NCI-H2196 treated with DMSO at 0.1 percent for 48 hours (cell line): ENCODE measurements at regions not wholly inside any gene's neighbourhood (a gene's known extent, or its start where the extent isn't known, plus 50 kb on each side); places are given as distances from the start of the nearest gene placed in this dataset.

Experiments
- DNase-seq: peaks from one replicate; lab custom pipeline; 2025; ENCODE audit not compliant: unreplicated experiment; lab: John Stamatoyannopoulos, UW

GRCh38 chr13:31853643-31854326, 114.5 kb downstream of the RXFP2 start:
- no peak for DNase-seq

GRCh38 chr13:31859571-31859970, 120.2 kb downstream of the RXFP2 start:
- no peak for DNase-seq

DNA sequence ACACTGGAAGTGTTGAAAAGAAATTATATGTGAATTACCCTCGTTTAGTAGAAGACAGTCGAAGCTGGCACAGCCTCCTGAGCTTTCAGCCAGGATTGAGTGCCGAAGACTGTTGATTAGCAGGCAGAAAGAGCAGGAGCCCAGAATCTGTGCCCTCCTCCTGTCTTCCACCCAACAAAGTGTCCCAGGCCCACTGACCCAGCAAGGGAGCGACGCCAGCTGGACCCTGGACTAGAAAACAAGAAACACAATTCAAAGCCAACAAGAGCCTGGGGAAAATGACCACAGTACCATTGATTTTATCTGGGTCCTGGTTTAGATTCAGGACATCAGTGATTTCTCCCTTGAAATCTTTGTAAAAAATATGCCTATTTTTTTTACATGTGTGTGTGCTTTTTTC, 120.7 kb downstream of the RXFP2 start:
- no peak for DNase-seq

- DNase-seq, result no peak
Observed at GRCh38 chr13:31862828-31863227, 123.5 kb downstream of the RXFP2 start.

DNA sequence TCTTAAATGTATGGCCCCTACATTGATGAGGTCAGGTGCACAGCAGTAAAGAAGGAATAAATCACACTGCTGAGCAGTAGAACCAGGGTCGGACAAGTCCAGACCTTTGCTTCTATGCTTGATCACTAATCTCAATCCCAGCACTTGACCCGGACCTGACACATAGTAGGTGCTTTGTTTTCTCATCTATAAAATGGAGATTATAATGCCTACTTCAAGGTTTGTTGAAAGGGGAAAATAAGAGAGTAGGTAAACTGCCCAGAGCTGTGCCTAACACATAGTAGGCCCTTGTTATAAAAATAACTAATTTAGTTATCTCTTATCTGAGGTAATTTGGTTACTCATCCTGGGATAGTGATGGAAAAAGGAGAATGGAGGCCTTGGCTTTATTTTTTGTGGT, 125.0 kb downstream of the RXFP2 start:
- no peak for DNase-seq

GRCh38 chr13:31866099-31866498, 126.8 kb downstream of the RXFP2 start:
- no peak for DNase-seq

DNA sequence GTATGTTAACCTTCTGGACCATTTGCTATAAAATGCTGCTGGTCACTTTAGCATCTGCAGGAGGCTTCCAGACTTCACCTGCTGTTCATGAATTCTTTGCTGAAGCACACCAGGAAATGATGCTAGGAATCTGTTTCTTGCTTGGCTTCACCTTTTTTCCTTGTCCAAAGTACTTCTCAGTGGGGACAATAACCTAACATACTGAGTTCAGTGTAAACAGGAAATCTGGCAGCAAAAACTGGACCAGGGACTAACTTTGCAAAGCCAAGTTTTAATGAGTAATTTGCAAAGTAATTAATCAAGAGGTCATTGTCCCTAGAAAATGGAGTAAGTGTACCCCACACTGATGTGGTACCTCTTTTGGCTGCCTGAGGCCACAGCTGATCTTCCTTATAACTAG, 128.4 kb downstream of the RXFP2 start:
- DNase-seq, result no peak

DNA sequence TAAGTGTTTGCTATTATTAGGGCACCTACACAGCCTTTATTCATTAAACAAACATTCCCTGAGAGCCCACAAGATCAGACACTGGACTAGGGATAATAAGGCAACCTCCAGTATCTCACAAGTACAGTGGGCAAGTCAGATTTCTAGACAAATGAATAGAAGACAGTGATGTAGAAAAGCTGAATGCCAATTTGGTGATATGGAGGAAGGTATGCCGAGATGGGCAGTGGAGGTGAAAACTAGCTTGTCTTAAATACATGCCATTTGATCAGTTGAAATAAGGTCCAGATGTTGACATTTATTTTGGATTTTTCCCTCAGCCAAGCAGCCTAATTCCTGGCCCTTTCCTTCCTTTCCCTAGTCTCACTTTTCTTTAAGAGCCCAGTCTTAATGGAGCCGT, 130.3 kb downstream of the RXFP2 start:
- DNase-seq, result no peak

GRCh38 chr13:31870511-31870910, 131.2 kb downstream of the RXFP2 start:
- no peak for DNase-seq

- DNase-seq, result no peak
Observed at GRCh38 chr13:31873145-31873544, 133.8 kb downstream of the RXFP2 start.

- DNase-seq, result no peak
Observed at GRCh38 chr13:31875134-31875533, 135.8 kb downstream of the RXFP2 start.

GRCh38 chr13:31878052-31878451, 138.7 kb downstream of the RXFP2 start:
- DNase-seq, result no peak

GRCh38 chr13:31878495-31878894, 139.2 kb downstream of the RXFP2 start:
- DNase-seq, result no peak

- no peak for DNase-seq
Observed at GRCh38 chr13:31878955-31879354, 139.6 kb downstream of the RXFP2 start.

DNA sequence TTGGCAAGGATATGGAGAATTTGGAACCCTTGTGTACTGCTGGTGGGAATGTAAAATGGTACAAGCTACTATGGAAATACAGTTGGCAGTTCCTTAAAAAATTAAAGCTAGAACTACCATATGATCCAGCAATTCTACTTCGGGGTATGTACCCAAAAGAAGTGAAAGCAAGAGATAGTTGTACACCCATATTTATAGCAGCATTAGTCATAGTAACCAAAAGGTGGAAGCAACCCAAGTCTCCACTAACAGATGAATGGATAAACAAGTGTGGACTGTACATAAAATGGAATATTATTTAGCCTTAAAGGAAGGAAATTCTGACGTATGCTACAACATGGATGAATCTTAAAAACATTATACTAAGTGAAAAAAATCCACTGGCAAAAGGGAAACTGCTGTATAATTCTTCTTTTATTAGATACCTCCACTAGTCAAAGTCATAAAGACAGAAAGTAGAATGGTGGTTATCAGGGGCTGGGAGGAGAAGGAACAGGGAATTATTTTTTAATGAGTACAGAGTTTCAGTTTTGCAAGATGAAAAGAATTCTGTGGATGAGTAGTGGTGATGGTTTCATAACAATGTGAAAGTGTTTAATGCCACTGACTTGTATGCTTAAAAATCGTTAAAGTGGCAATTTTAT, 141.6 kb downstream of the RXFP2 start:
- DNase-seq, result no peak

DNA sequence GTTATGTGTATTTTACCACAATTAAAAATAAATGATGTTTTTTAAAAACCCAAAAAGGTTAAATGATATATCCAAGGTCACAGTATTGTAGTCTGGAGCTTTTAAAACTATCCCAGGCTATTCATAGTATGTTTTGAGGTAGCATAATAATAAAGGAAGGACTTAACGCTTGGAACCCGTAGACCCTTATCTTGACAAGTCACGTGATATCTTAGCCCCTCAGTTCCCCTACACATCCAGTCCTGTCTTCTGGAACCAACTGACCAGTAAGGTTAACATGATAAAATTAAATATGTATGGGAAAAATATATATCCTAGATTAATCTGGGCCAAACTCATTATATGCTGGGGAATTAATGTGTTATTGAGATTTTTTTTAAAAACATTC, 142.2 kb downstream of the RXFP2 start:
- DNase-seq, result no peak

DNA sequence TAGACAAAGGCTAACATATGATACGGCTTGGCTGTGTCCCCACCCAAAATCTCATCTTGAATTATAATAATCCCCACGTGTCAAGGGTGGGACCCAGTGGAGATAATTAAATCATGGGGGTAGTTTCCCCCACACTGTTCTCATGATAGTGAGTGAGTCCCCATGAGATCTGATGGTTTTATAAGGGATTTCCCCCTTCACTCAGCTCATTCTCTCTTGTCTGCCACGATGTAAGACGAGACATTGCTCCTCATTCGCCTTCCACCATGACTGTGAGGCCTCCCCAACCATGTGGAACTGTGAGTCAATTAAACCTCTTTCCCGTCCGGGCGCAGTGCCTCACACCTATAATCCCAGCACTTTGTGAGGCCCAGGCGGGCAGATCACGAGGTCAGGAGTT, 143.5 kb downstream of the RXFP2 start:
- DNase-seq, result no peak

DNA sequence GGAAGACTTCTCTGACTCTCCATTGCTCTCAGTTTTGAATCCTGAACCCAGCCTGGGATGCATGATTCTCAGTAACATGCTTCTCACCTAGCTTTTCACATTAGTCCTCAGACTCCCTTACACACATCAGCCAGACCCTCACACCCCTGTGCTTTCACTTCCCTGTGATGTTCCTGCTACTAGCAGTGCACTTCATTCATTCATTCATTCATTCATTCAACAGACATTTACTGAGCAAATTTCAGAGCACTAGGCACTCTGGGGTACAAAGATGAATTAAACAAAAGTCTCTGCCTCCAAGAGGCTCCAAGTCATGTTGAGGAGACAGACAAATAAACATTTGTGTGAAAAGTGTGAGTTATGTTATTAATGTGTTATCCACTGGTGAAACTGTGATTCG, 145.2 kb downstream of the RXFP2 start:
- DNase-seq, result no peak

GRCh38 chr13:31885994-31886393, 145.6 kb upstream of the FRY start:
- no peak for DNase-seq

DNA sequence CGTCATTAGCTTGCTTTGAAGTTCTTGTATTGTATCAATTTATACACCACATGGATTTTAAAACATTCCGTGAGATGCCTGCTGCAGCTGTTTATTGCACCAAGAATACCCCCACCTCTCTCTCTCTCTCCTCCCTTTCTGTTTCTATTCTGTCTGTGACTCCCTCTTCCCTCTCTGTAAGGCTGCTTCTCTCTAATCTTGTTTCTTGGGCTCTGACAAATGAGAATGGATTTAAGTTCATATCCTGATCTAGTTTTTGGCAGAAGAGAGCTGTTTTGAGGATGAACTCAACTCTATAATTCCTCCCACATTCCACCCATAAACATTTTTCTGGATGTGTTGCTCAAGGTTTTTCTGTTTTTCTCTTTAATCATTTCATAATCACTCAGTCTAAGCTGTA, 144.3 kb upstream of the FRY start:
- no peak for DNase-seq

DNA sequence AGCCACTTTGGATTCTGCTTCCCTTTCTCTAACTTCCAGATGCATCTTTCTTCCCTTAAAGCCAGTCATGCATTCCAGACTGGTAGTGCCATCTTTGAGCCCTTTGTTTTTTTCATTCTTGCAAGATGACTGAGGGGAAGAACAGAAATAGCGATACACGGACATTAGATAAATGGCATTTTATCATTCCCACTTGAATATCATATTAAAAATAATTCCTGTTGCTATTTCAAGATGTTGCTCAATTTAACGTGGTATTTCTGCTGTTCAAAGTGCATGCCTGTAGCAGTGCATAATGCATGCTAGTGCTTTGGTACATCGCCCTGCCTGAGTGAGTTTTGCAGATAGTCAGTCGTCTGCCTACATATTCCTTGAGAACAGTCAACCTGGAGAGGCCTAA, 140.6 kb upstream of the FRY start:
- DNase-seq, result no peak

GRCh38 chr13:31891472-31891871, 140.1 kb upstream of the FRY start:
- DNase-seq, result no peak

GRCh38 chr13:31894931-31895330, 136.6 kb upstream of the FRY start:
- no peak for DNase-seq
